ENCODE measurements at regions not wholly inside any gene's neighbourhood (a gene's known extent, or its start where the extent isn't known, plus 50 kb on each side); places are given as distances from the start of the nearest gene placed in this dataset.

- Histone ChIP-seq H3K27me3 (replicated peaks; ENCODE audit: control insufficient read depth, insufficient read depth, low read length) (no peaks in the 10 kb centered on the region), H3K4me3 (ENCODE audit: low read depth, low read length) (no peak overlapping the region), H3K9me3 (no peaks in the 10 kb centered on the region), H3K4me1 (no peaks in the 10 kb centered on the region), H3K36me3 (ENCODE audit: control insufficient read depth, insufficient read depth, low read length) (no peaks in the 10 kb centered on the region)
- H3K9me3 Mint-ChIP-seq (ENCODE audit: unreplicated experiment), result no peaks in the 10 kb centered on the region
- BruUV-seq (replicated peaks), result no TSS peak
- DNase-seq, result no peak
- POLR2A ChIA-PET, result no interaction called here
- CTCF ChIA-PET, result no interaction called here
- no peaks in the 10 kb centered on the region for H3K4me1 Mint-ChIP-seq (ENCODE audit: low read depth, unreplicated experiment)
- no peak for TF ChIP-seq CTCF (IDR thresholded peaks at IDR 0.05; ENCODE audit: insufficient read depth in 1 of 2, low read depth in 1 of 2, low read length in 1 of 2, severe bottlenecking in 1 of 2, unreplicated experiment in 1 of 2)
- no peak overlapping the region for H3K27ac Mint-ChIP-seq (ENCODE audit: unreplicated experiment)
- H3K36me3 Mint-ChIP-seq (ENCODE audit: insufficient read depth, unreplicated experiment), result no peaks in the 10 kb centered on the region
- H3K4me3 Mint-ChIP-seq (ENCODE audit: unreplicated experiment), result no peak overlapping the region
- intact Hi-C loops (cut with micrococcal nuclease; ENCODE audit: unreplicated experiment), result no loop called here
- peaks cover 2% of the 10 kb centered on the region for H3K27me3 Mint-ChIP-seq (ENCODE audit: insufficient read depth, unreplicated experiment)
Observed at GRCh38 chr5:112061666-112062065, 304.7 kb upstream of the NREP start.

- H3K4me3 ChIP-seq (ENCODE audit: low read depth, low read length), result no peak overlapping the region
- ChIA-PET CTCF (no interaction called here), POLR2A (no interaction called here)
- intact Hi-C loops (cut with micrococcal nuclease; ENCODE audit: unreplicated experiment), result no loop called here
- Mint-ChIP-seq H3K27me3 (ENCODE audit: insufficient read depth, unreplicated experiment) (peaks cover 2% of the 10 kb centered on the region), H3K4me3 (ENCODE audit: unreplicated experiment) (no peak overlapping the region), H3K4me1 (ENCODE audit: low read depth, unreplicated experiment) (no peaks in the 10 kb centered on the region), H3K27ac (ENCODE audit: unreplicated experiment) (no peak overlapping the region), H3K9me3 (ENCODE audit: unreplicated experiment) (peaks cover 14% of the 10 kb centered on the region), H3K36me3 (ENCODE audit: insufficient read depth, unreplicated experiment) (no peaks in the 10 kb centered on the region)
- no peak for DNase-seq
- H3K9me3 ChIP-seq, result no peaks in the 10 kb centered on the region
- H3K27me3 ChIP-seq (replicated peaks; ENCODE audit: control insufficient read depth, insufficient read depth, low read length), result no peaks in the 10 kb centered on the region
- no peak for TF ChIP-seq CTCF (IDR thresholded peaks at IDR 0.05; ENCODE audit: insufficient read depth in 1 of 2, low read depth in 1 of 2, low read length in 1 of 2, severe bottlenecking in 1 of 2, unreplicated experiment in 1 of 2)
- no TSS peak for BruUV-seq (replicated peaks)
- H3K36me3 ChIP-seq (ENCODE audit: control insufficient read depth, insufficient read depth, low read length), result no peaks in the 10 kb centered on the region
- no peaks in the 10 kb centered on the region for H3K4me1 ChIP-seq
Observed at GRCh38 chr5:112059579-112060135, 302.7 kb upstream of the NREP start.

GRCh38 chr5:112049738-112050137 lies 292.7 kb upstream of the NREP start:
- H3K27me3 Mint-ChIP-seq (ENCODE audit: insufficient read depth, unreplicated experiment), result peaks cover 5% of the 10 kb centered on the region
- H3K36me3 Mint-ChIP-seq (ENCODE audit: insufficient read depth, unreplicated experiment), result no peaks in the 10 kb centered on the region
- peaks cover 15% of the 10 kb centered on the region for H3K9me3 Mint-ChIP-seq (ENCODE audit: unreplicated experiment)
- no peak overlapping the region for H3K27ac Mint-ChIP-seq (ENCODE audit: unreplicated experiment)
- no TSS peak for BruUV-seq (replicated peaks)
- H3K4me1 ChIP-seq, result no peaks in the 10 kb centered on the region
- no peak overlapping the region for H3K4me3 ChIP-seq (ENCODE audit: low read depth, low read length)
- H3K4me1 Mint-ChIP-seq (ENCODE audit: low read depth, unreplicated experiment), result no peaks in the 10 kb centered on the region
- POLR2A ChIA-PET, result no interaction called here
- CTCF ChIA-PET, result no interaction called here
- no peak overlapping the region for H3K4me3 Mint-ChIP-seq (ENCODE audit: unreplicated experiment)
- intact Hi-C loops (cut with micrococcal nuclease; ENCODE audit: unreplicated experiment), result no loop called here
- TF ChIP-seq CTCF (IDR thresholded peaks at IDR 0.05; ENCODE audit: insufficient read depth in 1 of 2, low read depth in 1 of 2, low read length in 1 of 2, severe bottlenecking in 1 of 2, unreplicated experiment in 1 of 2), result no peak
- H3K36me3 ChIP-seq (ENCODE audit: control insufficient read depth, insufficient read depth, low read length), result no peaks in the 10 kb centered on the region
- no peak for DNase-seq
- H3K27me3 ChIP-seq (replicated peaks; ENCODE audit: control insufficient read depth, insufficient read depth, low read length), result no peaks in the 10 kb centered on the region
- peaks cover 5% of the 10 kb centered on the region; the same call in 1 of the 2 replicates for H3K9me3 ChIP-seq

All from Caco-2 (cell line).